ENCODE measurements at regions not wholly inside any gene's neighbourhood (a gene's known extent, or its start where the extent isn't known, plus 50 kb on each side); places are given as distances from the start of the nearest gene placed in this dataset.

DNA sequence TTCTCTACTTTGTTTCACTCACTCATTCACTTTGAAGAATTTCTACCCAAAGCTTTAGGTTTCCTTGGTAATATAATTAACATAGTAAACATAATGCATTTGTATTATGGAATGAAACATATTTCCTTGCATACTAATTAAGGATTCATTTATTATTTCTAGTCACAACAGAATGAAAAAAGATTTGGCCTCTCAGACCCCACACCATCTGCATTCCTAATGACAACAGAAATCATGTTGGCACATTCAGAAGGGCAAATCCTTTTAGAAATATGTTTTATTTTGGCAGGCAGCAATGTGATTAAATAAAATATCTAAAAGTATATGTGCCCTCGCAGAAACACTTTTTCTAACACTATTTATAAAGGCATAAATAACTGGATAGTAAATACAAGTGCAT, 163.4 kb downstream of the HTR1B start:
- DNase-seq (ENCODE audit: low read depth in 1 of 2, low spot score in 1 of 2) = no peak
- TF ChIP-seq, protein P1, sequence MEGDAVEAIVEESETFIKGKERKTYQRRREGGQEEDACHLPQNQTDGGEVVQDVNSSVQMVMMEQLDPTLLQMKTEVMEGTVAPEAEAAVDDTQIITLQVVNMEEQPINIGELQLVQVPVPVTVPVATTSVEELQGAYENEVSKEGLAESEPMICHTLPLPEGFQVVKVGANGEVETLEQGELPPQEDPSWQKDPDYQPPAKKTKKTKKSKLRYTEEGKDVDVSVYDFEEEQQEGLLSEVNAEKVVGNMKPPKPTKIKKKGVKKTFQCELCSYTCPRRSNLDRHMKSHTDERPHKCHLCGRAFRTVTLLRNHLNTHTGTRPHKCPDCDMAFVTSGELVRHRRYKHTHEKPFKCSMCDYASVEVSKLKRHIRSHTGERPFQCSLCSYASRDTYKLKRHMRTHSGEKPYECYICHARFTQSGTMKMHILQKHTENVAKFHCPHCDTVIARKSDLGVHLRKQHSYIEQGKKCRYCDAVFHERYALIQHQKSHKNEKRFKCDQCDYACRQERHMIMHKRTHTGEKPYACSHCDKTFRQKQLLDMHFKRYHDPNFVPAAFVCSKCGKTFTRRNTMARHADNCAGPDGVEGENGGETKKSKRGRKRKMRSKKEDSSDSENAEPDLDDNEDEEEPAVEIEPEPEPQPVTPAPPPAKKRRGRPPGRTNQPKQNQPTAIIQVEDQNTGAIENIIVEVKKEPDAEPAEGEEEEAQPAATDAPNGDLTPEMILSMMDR (IDR thresholded peaks at IDR 0.05; ENCODE audit: insufficient read depth, low read length) = no peak
- TF ChIP-seq, protein P2, sequence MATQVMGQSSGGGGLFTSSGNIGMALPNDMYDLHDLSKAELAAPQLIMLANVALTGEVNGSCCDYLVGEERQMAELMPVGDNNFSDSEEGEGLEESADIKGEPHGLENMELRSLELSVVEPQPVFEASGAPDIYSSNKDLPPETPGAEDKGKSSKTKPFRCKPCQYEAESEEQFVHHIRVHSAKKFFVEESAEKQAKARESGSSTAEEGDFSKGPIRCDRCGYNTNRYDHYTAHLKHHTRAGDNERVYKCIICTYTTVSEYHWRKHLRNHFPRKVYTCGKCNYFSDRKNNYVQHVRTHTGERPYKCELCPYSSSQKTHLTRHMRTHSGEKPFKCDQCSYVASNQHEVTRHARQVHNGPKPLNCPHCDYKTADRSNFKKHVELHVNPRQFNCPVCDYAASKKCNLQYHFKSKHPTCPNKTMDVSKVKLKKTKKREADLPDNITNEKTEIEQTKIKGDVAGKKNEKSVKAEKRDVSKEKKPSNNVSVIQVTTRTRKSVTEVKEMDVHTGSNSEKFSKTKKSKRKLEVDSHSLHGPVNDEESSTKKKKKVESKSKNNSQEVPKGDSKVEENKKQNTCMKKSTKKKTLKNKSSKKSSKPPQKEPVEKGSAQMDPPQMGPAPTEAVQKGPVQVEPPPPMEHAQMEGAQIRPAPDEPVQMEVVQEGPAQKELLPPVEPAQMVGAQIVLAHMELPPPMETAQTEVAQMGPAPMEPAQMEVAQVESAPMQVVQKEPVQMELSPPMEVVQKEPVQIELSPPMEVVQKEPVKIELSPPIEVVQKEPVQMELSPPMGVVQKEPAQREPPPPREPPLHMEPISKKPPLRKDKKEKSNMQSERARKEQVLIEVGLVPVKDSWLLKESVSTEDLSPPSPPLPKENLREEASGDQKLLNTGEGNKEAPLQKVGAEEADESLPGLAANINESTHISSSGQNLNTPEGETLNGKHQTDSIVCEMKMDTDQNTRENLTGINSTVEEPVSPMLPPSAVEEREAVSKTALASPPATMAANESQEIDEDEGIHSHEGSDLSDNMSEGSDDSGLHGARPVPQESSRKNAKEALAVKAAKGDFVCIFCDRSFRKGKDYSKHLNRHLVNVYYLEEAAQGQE (IDR thresholded peaks at IDR 0.05; ENCODE audit: insufficient replicate concordance, low read depth) = no peak
- TF ChIP-seq POLR2AphosphoS5 (IDR thresholded peaks at IDR 0.05; ENCODE audit: low read depth) (no peak), SPI1 (IDR thresholded peaks at IDR 0.05; ENCODE audit: borderline replicate concordance, low read depth) (no peak), GABPA (IDR thresholded peaks at IDR 0.05; ENCODE audit: low read depth) (no peak)
- no peak overlapping the region for H3K4me3 ChIP-seq (replicated peaks; ENCODE audit: insufficient read depth, low read length)
- H3K27ac ChIP-seq (replicated peaks) = no peak overlapping the region
- no peaks in the 10 kb centered on the region for H3K27me3 ChIP-seq (ENCODE audit: insufficient read depth, poor library complexity, severe bottlenecking)

DNA sequence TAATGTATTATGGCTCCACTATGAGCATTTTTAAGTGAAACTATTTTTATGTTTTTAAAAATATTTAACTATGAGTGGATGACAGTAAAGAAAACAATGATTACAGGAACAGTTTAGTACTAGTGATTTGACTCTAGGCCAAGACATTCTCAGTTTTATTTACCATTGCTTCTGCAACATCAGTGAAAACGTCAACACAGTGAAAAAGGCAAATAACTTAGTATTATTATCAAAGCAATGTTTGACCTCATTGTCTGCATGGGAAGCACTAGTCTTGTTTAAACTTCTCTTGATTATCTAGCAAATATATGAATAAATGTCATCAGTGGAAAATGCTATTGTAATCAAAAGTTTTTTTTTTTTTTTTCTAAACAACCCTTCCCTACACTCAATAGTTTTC, 165.0 kb downstream of the HTR1B start:
- TF ChIP-seq SPI1 (IDR thresholded peaks at IDR 0.05; ENCODE audit: borderline replicate concordance, low read depth) (no peak), GABPA (IDR thresholded peaks at IDR 0.05; ENCODE audit: low read depth) (no peak), POLR2AphosphoS5 (IDR thresholded peaks at IDR 0.05; ENCODE audit: low read depth) (no peak)
- TF ChIP-seq, protein P2 (IDR thresholded peaks at IDR 0.05; ENCODE audit: insufficient replicate concordance, low read depth) = no peak
- TF ChIP-seq, protein P1 (IDR thresholded peaks at IDR 0.05; ENCODE audit: insufficient read depth, low read length) = no peak
- no peaks in the 10 kb centered on the region for H3K27me3 ChIP-seq (ENCODE audit: insufficient read depth, poor library complexity, severe bottlenecking)
- DNase-seq (ENCODE audit: low read depth in 1 of 2, low spot score in 1 of 2) = no peak
- H3K27ac ChIP-seq (replicated peaks) = no peak overlapping the region
- no peak overlapping the region for H3K4me3 ChIP-seq (replicated peaks; ENCODE audit: insufficient read depth, low read length)

DNA sequence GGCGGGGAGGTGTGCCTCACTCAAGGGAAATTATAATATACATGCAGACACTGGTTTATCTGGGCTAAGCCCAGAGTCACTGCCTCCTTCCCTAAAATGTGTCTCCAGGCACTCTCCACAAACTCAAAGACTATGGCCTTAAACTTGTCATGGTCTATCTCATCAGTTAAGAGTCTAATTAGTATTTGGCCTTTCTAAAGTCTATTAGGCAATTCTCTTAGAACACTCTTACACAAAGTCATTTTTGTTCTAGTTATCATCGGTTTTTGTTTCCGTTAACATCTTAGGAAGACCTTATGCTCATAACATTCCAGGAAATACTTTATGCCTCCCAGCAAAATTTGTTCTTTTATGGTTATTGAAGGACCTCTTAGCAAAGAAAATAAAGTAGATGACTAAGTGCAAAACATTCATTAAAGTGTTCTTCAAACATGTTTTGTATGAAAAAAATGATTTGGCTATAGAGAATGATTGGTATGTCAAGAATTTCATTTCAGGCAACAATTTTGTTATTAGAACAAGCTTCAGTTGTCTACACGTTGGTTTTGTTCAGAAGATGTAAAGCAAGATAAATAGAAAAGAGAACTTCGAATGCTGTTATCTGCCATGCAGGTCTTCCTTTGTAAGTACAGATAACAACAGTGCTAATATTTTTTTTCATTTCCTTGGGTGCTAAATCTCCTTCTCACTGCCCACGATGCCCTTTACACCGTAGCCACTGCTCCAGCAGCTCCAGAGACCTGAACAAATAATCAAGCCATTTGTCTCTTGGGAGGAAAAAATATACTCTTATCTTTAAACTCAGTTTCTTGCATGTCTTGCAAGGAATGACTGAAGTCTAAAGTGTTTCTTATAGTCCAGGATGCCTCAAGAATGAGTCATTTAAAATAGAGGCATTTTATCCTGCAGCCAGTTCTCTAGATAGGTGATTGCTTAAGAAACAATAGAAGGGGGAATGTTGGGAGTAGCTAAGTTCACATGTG, 170.4 kb downstream of the HTR1B start:
- TF ChIP-seq, protein P2 (IDR thresholded peaks at IDR 0.05; ENCODE audit: insufficient replicate concordance, low read depth) = no peak
- TF ChIP-seq GABPA (IDR thresholded peaks at IDR 0.05; ENCODE audit: low read depth) (no peak), SPI1 (IDR thresholded peaks at IDR 0.05; ENCODE audit: borderline replicate concordance, low read depth) (no peak), POLR2AphosphoS5 (IDR thresholded peaks at IDR 0.05; ENCODE audit: low read depth) (no peak)
- TF ChIP-seq, protein P1 (IDR thresholded peaks at IDR 0.05; ENCODE audit: insufficient read depth, low read length) = no peak
- H3K27ac ChIP-seq (replicated peaks) = no peak overlapping the region
- no peak for DNase-seq (ENCODE audit: low read depth in 1 of 2, low spot score in 1 of 2)
- no peaks in the 10 kb centered on the region for H3K27me3 ChIP-seq (ENCODE audit: insufficient read depth, poor library complexity, severe bottlenecking)
- H3K4me3 ChIP-seq (replicated peaks; ENCODE audit: insufficient read depth, low read length) = no peak overlapping the region

Data from HL-60 (cell line).